Muscle of leg (tissue), 3 donors: ENCODE measurements at regions not wholly inside any gene's neighbourhood (a gene's known extent, or its start where the extent isn't known, plus 50 kb on each side); places are given as distances from the start of the nearest gene placed in this dataset.

ENCODE experiments used
- DNase-seq: peaks from one replicate; pipeline ENCODE4 v3.0.0; 2013
- H3K27ac ChIP-seq: one replicate; pipeline ENCODE4 v1.5.1; 2013; ENCODE audit warnings: mild to moderate bottlenecking, low read length, control low read depth
- H3K27me3 ChIP-seq: one replicate; pipeline ENCODE4 v1.6.1; 2013; ENCODE audit warnings: low read length; ENCODE audit not compliant: control insufficient read depth, insufficient read depth
- H3K36me3 ChIP-seq: one replicate; pipeline ENCODE4 v1.6.1; 2013; ENCODE audit warnings: low read length; ENCODE audit not compliant: control insufficient read depth, insufficient read depth
- H3K4me1 ChIP-seq: one replicate; pipeline ENCODE4 v1.6.1; 2013; ENCODE audit warnings: low read length; ENCODE audit not compliant: control insufficient read depth, insufficient read depth
- H3K4me3 ChIP-seq: one replicate; pipeline ENCODE4 v1.5.1; 2013; ENCODE audit warnings: low read length, control low read depth
- H3K9me3 ChIP-seq: replicated peaks from 2 replicates; pipeline ENCODE4 v1.6.1; 2013; ENCODE audit warnings: low read depth, low read length; ENCODE audit not compliant: control insufficient read depth
- WGBS: methylation state at CpG from one replicate; pipeline ENCODE4 v1.1.5; 2013; ENCODE audit warnings: missing lambda C conversion rate; ENCODE audit not compliant: insufficient coverage; 5-methylcytosine and 5-hydroxymethylcytosine counted together

DNA sequence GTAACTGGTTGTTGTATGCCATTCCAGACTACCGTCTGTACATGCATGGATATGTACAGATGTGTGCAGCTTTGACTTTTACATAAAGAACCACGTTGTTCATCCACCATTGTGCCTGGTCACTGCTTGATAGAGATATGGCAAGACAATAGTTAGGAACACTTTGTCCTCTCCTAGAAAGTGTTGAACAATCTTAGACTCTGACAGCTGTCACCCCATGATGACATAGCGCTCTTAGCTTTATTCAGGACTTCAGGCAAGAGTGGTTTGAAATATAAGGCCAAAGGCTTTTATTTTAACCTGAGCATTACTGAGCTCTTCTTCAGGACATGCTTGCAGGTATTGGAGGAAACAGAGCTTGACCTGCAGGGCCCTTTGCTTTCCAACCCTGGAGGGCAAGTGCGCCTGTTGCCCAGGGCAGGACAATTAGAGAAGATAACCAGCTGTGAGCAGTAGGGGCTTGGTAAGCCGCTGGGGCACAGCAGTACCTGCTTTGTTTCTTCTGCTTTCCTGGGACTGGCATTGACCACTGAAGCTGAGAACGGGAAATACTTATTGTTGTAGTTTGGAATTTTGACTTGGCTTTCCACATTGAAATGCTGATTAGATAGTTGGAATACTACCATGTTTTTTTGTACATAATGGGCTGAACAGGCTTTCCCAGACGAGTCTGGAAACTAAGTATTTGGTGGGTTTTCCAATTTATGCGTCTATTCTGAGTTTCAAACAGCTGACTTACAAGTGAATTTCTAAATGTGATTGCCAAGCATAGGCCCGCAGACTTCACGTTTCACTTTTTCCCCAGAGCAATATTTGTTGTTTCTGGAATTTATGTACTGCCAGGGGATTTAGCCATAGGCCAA lies 51.1 kb downstream of the GARRE1 start:
- Histone ChIP-seq H3K27ac (peak overlapping the region; percentile 69), H3K36me3 (peaks cover 20% of the 10 kb centered on the region), H3K4me3 (no peak overlapping the region), H3K27me3 (no peaks in the 10 kb centered on the region), H3K4me1 (peaks cover 12% of the 10 kb centered on the region), H3K9me3 (no peaks in the 10 kb centered on the region)
- WGBS, result 36% methylated on average over 3 of the region's 10 CpGs
- peak; percentile 87 for DNase-seq

- 67% methylated on average over 1 of the region's 2 CpGs for WGBS
- peaks cover 12% of the 10 kb centered on the region for H3K36me3 ChIP-seq
- H3K9me3 ChIP-seq, result no peaks in the 10 kb centered on the region
- H3K4me1 ChIP-seq, result peaks cover 12% of the 10 kb centered on the region
- no peaks in the 10 kb centered on the region for H3K27me3 ChIP-seq
- DNase-seq, result no peak
- peak overlapping the region; percentile 69 for H3K27ac ChIP-seq
- H3K4me3 ChIP-seq, result no peak overlapping the region
These were observed 51.9 kb downstream of the GARRE1 start for GRCh38 chr19:34306213-34306661.

DNA sequence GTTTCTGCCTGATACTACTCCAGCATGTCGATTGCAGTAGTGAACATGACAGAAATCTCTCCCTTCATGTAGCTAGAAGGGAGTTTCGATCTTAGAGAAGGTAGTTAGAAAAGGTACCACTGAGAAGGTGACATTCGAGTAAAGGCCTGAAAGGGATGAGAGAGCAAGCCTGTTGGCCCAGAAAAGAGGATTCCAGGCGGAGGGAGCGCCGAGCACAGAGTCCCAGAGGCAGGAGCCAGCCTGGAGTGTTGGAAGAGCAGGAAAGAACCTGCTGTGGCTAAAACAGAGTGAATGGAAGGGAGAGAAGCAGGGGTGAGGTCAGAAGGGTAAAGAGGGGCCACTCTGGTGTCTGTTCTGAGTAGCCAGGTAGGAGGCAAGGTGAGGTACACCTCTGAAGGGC lies 52.5 kb downstream of the GARRE1 start:
- no peaks in the 10 kb centered on the region for H3K9me3 ChIP-seq
- peak overlapping the region; percentile 29 for H3K27ac ChIP-seq
- peaks cover 11% of the 10 kb centered on the region for H3K36me3 ChIP-seq
- no peak for DNase-seq
- H3K27me3 ChIP-seq, result no peaks in the 10 kb centered on the region
- H3K4me1 ChIP-seq, result peaks cover 12% of the 10 kb centered on the region
- no peak overlapping the region for H3K4me3 ChIP-seq
- WGBS, result 64% methylated on average over 4 of the region's 6 CpGs

DNA sequence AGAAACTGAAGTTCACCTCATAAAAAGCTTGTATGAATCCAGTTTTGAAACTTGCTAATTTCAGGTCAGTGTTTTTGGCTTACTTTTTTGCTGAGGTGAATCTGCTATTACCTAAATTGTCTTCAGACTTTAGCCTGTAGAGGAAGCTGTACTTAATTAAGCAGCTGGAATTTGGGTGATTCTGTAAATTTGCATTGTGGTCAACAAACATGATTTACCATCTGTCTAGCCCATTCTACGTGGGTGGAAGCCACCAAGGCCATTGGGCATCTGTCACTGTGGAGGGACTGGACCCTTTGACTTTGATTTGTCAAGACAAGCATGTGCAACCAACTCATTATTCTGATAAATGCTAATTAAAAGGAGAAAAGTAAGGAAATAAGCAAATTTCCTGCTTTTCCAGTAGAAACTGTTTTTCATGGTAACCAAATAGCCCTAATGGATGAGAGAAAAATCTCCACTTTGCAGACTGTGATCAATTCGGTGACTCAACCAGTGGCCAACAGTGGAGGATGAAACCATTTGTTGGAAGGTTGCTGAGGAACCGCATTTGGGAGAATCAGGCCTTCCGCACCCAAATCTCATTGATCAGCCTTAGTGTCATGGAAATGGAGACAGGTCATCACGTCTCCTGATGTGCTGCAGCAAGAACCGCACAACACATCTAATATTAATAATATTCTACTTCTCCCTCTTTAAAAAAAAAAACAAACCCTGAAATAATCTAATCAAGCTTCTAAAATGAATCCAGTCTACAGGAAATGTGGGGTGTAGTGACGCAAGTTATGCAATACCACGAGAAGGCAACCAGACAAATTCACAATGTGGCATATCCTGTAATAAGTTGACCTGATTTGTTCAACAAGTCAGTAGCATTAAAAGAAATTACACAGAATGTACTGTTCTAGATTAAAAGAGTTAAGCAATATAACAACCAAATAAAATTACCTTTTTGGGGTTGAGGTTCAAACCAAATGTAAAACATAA lies 54.3 kb downstream of the GARRE1 start:
- no peak overlapping the region for H3K4me3 ChIP-seq
- peaks cover 11% of the 10 kb centered on the region for H3K36me3 ChIP-seq
- peaks cover 12% of the 10 kb centered on the region for H3K4me1 ChIP-seq
- H3K27me3 ChIP-seq, result no peaks in the 10 kb centered on the region
- H3K27ac ChIP-seq, result no peak overlapping the region
- 95% methylated on average over 4 of the region's 8 CpGs for WGBS
- no peaks in the 10 kb centered on the region for H3K9me3 ChIP-seq
- no peak for DNase-seq

DNA sequence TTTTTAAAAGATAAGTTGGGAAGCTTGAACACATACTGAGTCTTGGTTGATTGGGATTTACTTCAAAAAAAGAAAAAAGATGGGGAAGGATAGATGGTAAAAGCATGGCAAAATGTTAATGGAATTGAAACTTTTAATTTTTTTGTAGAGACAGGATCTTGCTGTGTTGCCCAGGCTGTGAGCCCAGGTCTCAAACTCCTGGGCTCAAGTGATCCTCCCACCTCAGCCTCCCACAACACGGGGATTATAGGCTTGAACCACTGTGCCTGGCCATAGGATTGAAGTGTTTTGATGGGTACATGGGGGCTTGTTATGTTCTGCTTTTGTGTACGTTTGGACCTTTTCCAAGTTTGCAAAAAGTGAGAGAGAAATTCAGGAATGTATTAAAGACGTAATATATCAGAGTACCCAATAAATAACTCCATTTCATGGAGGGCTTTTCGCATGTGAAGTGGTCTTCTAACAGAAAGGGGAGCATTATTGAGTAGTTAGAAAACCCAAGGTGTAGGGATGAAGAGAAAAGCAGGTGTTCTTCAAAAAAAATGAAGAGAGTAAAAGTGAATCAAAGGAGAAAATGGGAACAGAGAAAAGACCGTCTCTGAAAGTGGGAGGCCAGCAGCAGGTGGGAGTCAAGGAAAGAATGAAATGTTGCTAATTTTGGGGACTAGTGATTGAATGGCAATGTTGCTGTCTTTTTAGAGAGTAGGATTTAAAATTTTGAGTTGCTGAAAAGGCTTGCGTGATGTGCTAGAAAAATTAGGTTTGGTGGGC lies 55.2 kb downstream of the GARRE1 start:
- Histone ChIP-seq H3K9me3 (no peaks in the 10 kb centered on the region), H3K4me1 (peaks cover 15% of the 10 kb centered on the region)

GRCh38 chr19:34310494-34310981 lies 54.5 kb upstream of the GPI start:
- no CpG with 5 or more reads among the region's 6 CpGs for WGBS
- peaks cover 15% of the 10 kb centered on the region for H3K4me1 ChIP-seq
- H3K36me3 ChIP-seq, result peaks cover 4% of the 10 kb centered on the region
- H3K4me3 ChIP-seq, result no peak overlapping the region
- no peaks in the 10 kb centered on the region for H3K27me3 ChIP-seq
- no peak overlapping the region for H3K27ac ChIP-seq
- no peaks in the 10 kb centered on the region for H3K9me3 ChIP-seq
- no peak for DNase-seq

More for the DNA sequence above, 55.2 kb downstream of the GARRE1 start:
- 81% methylated on average over 2 of the region's 6 CpGs for WGBS
- Histone ChIP-seq H3K27me3 (no peaks in the 10 kb centered on the region), H3K27ac (no peak overlapping the region), H3K4me3 (no peak overlapping the region), H3K36me3 (peaks cover 7% of the 10 kb centered on the region)
- DNase-seq, result no peak

DNA sequence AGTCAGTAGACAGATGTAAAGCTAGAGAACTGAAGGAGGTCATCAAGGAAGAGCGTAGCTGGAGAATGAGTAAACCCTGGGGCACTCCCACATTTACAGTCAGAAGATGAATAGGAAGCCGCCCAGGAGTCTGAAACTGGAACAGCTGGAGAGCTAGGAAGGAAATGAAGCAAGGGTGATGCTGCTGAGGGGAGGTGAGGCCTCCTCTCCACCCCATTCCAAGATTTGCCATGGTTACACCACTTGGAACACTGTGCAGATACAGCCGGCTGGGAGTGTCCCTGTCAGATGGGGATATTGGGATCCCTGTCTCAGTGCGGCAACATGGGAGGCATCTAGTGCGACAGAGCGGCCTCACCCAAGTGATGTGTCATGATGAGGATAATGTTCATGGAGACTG lies 51.8 kb upstream of the GPI start:
- Histone ChIP-seq H3K27me3 (no peaks in the 10 kb centered on the region), H3K27ac (no peak overlapping the region), H3K36me3 (no peaks in the 10 kb centered on the region), H3K4me3 (no peak overlapping the region), H3K9me3 (no peaks in the 10 kb centered on the region), H3K4me1 (peaks cover 8% of the 10 kb centered on the region)
- no peak for DNase-seq
- no CpG with 5 or more reads among the region's 6 CpGs for WGBS

DNA sequence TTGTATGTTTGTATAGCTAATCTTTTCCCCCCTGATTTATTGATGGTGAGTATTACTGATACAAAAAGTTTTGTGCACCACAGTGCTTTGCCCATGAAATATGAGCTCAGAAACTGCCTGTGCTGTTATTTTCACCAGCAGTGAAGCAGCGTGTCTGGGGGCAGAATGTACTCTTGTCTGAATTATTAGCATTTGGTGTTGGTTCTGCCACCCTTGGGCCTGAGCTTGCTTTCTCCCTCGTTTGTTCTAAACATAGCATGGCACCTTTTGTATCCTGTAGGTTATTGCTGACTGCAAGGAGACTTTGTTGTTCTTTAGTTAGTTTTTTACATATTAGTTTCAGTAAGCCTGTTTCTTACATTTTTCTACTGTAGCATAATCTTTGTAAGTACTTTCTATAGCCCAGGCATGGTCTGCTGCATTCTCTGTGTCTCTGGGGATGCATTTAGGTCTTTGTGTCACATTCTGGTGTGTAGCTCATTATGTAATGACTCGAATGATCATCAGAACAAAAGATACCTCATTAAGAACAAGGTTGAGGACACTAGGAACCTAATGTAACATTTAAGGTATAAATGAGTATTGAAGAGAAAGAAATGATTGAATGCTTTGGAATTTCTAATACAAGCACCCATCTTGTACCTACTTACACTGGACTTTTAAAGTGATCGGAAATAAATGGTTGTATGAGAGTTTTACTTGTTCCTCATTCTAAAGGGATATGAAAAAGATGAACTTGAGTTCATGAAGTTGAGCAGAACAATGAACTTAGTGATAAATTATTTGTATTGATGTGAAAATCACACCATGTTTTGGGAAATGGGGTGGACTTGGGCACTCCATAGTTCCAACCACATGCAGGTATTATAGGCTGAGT lies 50.3 kb upstream of the GPI start:
- Histone ChIP-seq H3K36me3 (no peaks in the 10 kb centered on the region), H3K4me3 (no peak overlapping the region), H3K27me3 (no peaks in the 10 kb centered on the region), H3K27ac (no peak overlapping the region), H3K4me1 (peaks cover 8% of the 10 kb centered on the region), H3K9me3 (no peaks in the 10 kb centered on the region)
- DNase-seq, result no peak
- no CpG with 5 or more reads among the region's 4 CpGs for WGBS
